MM.1S (cell line): ENCODE measurements at regions not wholly inside any gene's neighbourhood (a gene's known extent, or its start where the extent isn't known, plus 50 kb on each side); places are given as distances from the start of the nearest gene placed in this dataset.

Experiments used
- DNase-seq: peaks from one replicate; pipeline ENCODE4 v3.0.0-alpha.2; 2015
- H2AFZ ChIP-seq: fragments of 300-600 bp; sonication (generic); 2 replicates; pipeline ENCODE4 v1.6.0; 2016; ENCODE audit warnings: antibody characterized with exemption, low read length
- H3F3A ChIP-seq: fragments of 300-600 bp; sonication (generic); 2 replicates; pipeline ENCODE4 v1.6.1; 2016; ENCODE audit warnings: mild to moderate bottlenecking, antibody characterized with exemption, low read length, moderate library complexity, mixed read lengths; ENCODE audit not compliant: insufficient read depth
- H3K27ac ChIP-seq: fragments of 300-600 bp; sonication (generic); 2 replicates; pipeline ENCODE4 v1.5.1; 2016; ENCODE audit warnings: mild to moderate bottlenecking, low read length
- H3K27me3 ChIP-seq: fragments of 300-600 bp; sonication (generic); replicated peaks from 2 replicates; pipeline ENCODE4 v1.6.0; 2016; ENCODE audit warnings: low read length; ENCODE audit not compliant: insufficient read depth
- H3K36me3 ChIP-seq: fragments of 300-600 bp; sonication (generic); replicated peaks from 2 replicates; pipeline ENCODE4 v1.6.1; 2016; ENCODE audit warnings: mild to moderate bottlenecking, low read length, mixed read lengths; ENCODE audit not compliant: insufficient read depth
- H3K4me1 ChIP-seq: fragments of 300-600 bp; sonication (generic); 2 replicates; pipeline ENCODE4 v1.6.1; 2016; ENCODE audit warnings: low read length, mixed read lengths
- H3K4me2 ChIP-seq: fragments of 300-600 bp; sonication (generic); 2 replicates; pipeline ENCODE4 v1.6.0; 2016; ENCODE audit warnings: low read depth, low read length
- H3K4me3 ChIP-seq: fragments of 300-600 bp; sonication (generic); 2 replicates; pipeline ENCODE4 v1.5.1; 2016; ENCODE audit warnings: low read length, mixed read lengths
- H3K79me2 ChIP-seq: fragments of 300-600 bp; sonication (generic); 2 replicates; pipeline ENCODE4 v1.6.1; 2016; ENCODE audit warnings: mixed run types, low read length, mixed read lengths
- H3K9ac ChIP-seq: fragments of 300-600 bp; sonication (generic); 2 replicates; pipeline ENCODE4 v1.6.1; 2016; ENCODE audit warnings: low read length, mixed read lengths
- H3K9me2 ChIP-seq: fragments of 300-600 bp; sonication (generic); replicated peaks from 2 replicates; pipeline ENCODE4 v1.6.1; 2016; ENCODE audit warnings: mild to moderate bottlenecking, low read length, mixed read lengths; ENCODE audit not compliant: insufficient read depth
- H3K9me3 ChIP-seq: fragments of 300-600 bp; sonication (generic); replicated peaks from 2 replicates; pipeline ENCODE4 v1.6.1; 2016; ENCODE audit warnings: mild to moderate bottlenecking, low read length, mixed read lengths; ENCODE audit not compliant: insufficient read depth
- H4K20me1 ChIP-seq: fragments of 300-600 bp; sonication (generic); 2 replicates; pipeline ENCODE4 v1.6.1; 2016; ENCODE audit warnings: mild to moderate bottlenecking, low read length, moderate library complexity, mixed read lengths; ENCODE audit not compliant: insufficient read depth
- CTCF ChIP-seq: fragments of 300-600 bp; sonication (generic); IDR thresholded peaks from 2 replicates; pipeline ENCODE4 v1.5.1; 2016; ENCODE audit warnings: antibody characterized with exemption, low read length, mixed read lengths
- EZH2 ChIP-seq: fragments of 300-600 bp; sonication (generic); optimal IDR thresholded peaks from 2 replicates; pipeline ENCODE3; 2017; ENCODE audit warnings: low read depth, mild to moderate bottlenecking, antibody characterized with exemption, low read length, mixed read lengths
- EZH2phosphoT487 ChIP-seq: fragments of 300-600 bp; sonication (generic); IDR thresholded peaks from 2 replicates; pipeline ENCODE4 v1.6.1; 2018; ENCODE audit warnings: antibody characterized with exemption, low read length

- H3K27ac ChIP-seq = no peak overlapping the region
- no peak overlapping the region for H3K4me2 ChIP-seq
- H3K36me3 ChIP-seq = no peaks in the 10 kb centered on the region
- no peaks in the 10 kb centered on the region for H3K4me1 ChIP-seq
- H3K9me2 ChIP-seq = no peaks in the 10 kb centered on the region
- no peak overlapping the region for H3K9ac ChIP-seq
- TF ChIP-seq EZH2phosphoT487 (no peak), EZH2 (no peak), CTCF (no peak)
- no peaks in the 10 kb centered on the region for H3F3A ChIP-seq
- no peaks in the 10 kb centered on the region for H4K20me1 ChIP-seq
- DNase-seq = no peak
- H3K9me3 ChIP-seq = no peaks in the 10 kb centered on the region
- no peaks in the 10 kb centered on the region for H3K27me3 ChIP-seq
- H3K79me2 ChIP-seq = no peaks in the 10 kb centered on the region
- no peak overlapping the region for H3K4me3 ChIP-seq
- no peak overlapping the region for H2AFZ ChIP-seq
Observed at GRCh38 chr6:77318256-77318655, 145.0 kb downstream of the HTR1B start.

DNA sequence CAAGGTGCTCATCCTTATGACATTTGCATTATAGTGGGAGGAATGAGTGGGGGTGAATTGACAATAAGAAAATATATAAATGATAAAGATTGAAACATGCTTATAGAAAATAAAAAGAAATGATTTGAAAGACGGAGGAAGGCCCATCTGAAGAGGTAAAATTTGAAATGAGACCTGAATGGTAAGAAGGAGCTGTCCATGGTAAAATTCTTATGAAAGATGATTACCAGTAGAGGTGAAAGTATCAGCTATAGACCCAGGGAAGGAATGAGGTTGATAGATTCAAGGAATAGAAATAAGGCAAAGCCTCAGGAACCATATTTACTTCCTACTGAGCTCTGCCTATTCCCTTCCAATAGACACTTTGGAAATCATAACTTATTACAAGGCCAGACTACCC, 149.7 kb downstream of the HTR1B start:
- Histone ChIP-seq H3F3A (no peaks in the 10 kb centered on the region), H3K27ac (no peak overlapping the region), H3K4me3 (no peak overlapping the region), H3K79me2 (no peaks in the 10 kb centered on the region), H3K36me3 (no peaks in the 10 kb centered on the region), H3K9me2 (no peaks in the 10 kb centered on the region), H3K9ac (no peak overlapping the region), H3K27me3 (no peaks in the 10 kb centered on the region), H3K4me1 (no peaks in the 10 kb centered on the region), H4K20me1 (no peaks in the 10 kb centered on the region), H3K4me2 (no peak overlapping the region), H3K9me3 (no peaks in the 10 kb centered on the region), H2AFZ (no peak overlapping the region)
- DNase-seq = no peak
- no peak for TF ChIP-seq EZH2phosphoT487
- TF ChIP-seq CTCF = no peak
- TF ChIP-seq EZH2 = no peak

DNA sequence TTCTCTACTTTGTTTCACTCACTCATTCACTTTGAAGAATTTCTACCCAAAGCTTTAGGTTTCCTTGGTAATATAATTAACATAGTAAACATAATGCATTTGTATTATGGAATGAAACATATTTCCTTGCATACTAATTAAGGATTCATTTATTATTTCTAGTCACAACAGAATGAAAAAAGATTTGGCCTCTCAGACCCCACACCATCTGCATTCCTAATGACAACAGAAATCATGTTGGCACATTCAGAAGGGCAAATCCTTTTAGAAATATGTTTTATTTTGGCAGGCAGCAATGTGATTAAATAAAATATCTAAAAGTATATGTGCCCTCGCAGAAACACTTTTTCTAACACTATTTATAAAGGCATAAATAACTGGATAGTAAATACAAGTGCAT, 163.4 kb downstream of the HTR1B start:
- no peaks in the 10 kb centered on the region for H4K20me1 ChIP-seq
- H3K9ac ChIP-seq = no peak overlapping the region
- no peak overlapping the region for H3K27ac ChIP-seq
- H3K79me2 ChIP-seq = no peaks in the 10 kb centered on the region
- H2AFZ ChIP-seq = no peak overlapping the region
- H3K4me3 ChIP-seq = no peak overlapping the region
- DNase-seq = no peak
- H3K9me2 ChIP-seq = no peaks in the 10 kb centered on the region
- no peaks in the 10 kb centered on the region for H3K9me3 ChIP-seq
- no peaks in the 10 kb centered on the region for H3K27me3 ChIP-seq
- TF ChIP-seq CTCF (no peak), EZH2phosphoT487 (no peak), EZH2 (no peak)
- no peaks in the 10 kb centered on the region for H3F3A ChIP-seq
- no peaks in the 10 kb centered on the region for H3K36me3 ChIP-seq
- H3K4me2 ChIP-seq = no peak overlapping the region
- no peaks in the 10 kb centered on the region for H3K4me1 ChIP-seq
